A673 (cell line): ENCODE measurements at regions not wholly inside any gene's neighbourhood (a gene's known extent, or its start where the extent isn't known, plus 50 kb on each side); places are given as distances from the start of the nearest gene placed in this dataset.

Experiments used
- EZH2 ChIP-seq: fragments of 200-600 bp; sonication (generic); IDR thresholded peaks from 2 replicates; pipeline ENCODE4 v1.6.1; 2017; ENCODE audit warnings: borderline replicate concordance, low read depth, mild to moderate bottlenecking, mixed read lengths, antibody characterized with exemption, low read length; ENCODE audit not compliant: poor library complexity, severe bottlenecking
- TF ChIP-seq, protein P1 (sequence below): fragments of 300-800, 200-600 bp; sonication (generic); conservative IDR thresholded peaks from 2 replicates; pipeline ENCODE4 v1.5.1; 2017; ENCODE audit warnings: low read depth, mild to moderate bottlenecking, antibody characterized with exemption, low read length, moderate library complexity, mixed read lengths

DNA sequence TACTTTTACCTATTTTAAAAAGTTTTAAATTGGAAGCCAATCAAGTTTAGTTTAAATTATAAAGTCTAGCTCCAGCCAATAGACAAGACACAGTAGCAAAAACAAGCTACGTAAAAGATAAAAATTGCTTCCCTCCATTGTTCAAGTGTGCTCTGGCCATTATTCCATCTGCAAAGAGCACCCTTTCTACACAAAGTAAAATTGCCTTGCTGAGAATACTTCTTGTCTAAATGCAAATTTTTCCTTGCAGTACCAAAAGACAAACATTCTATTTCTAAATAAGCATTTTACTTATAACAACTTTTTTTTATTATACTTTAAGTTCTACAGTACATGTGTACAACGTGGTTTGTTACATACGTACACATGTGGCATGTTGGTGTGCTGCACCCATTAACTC is 75.9 kb upstream of the ZNF746 start:
- TF ChIP-seq, protein P1, sequence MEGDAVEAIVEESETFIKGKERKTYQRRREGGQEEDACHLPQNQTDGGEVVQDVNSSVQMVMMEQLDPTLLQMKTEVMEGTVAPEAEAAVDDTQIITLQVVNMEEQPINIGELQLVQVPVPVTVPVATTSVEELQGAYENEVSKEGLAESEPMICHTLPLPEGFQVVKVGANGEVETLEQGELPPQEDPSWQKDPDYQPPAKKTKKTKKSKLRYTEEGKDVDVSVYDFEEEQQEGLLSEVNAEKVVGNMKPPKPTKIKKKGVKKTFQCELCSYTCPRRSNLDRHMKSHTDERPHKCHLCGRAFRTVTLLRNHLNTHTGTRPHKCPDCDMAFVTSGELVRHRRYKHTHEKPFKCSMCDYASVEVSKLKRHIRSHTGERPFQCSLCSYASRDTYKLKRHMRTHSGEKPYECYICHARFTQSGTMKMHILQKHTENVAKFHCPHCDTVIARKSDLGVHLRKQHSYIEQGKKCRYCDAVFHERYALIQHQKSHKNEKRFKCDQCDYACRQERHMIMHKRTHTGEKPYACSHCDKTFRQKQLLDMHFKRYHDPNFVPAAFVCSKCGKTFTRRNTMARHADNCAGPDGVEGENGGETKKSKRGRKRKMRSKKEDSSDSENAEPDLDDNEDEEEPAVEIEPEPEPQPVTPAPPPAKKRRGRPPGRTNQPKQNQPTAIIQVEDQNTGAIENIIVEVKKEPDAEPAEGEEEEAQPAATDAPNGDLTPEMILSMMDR, result no peak
- TF ChIP-seq EZH2, result no peak
